GM12874 (cell line): ENCODE measurements at regions not wholly inside any gene's neighbourhood (a gene's known extent, or its start where the extent isn't known, plus 50 kb on each side); places are given as distances from the start of the nearest gene placed in this dataset.

Experiments used
- TF ChIP-seq, protein P1 (sequence below): IDR thresholded peaks from 2 replicates; pipeline ENCODE4 v1.5.1; 2011; ENCODE audit warnings: low read depth, mild to moderate bottlenecking, control low read depth, low read length, moderate library complexity; ENCODE audit not compliant: insufficient read depth

GRCh38 chr2:145548479-145548878 is 1028.6 kb upstream of the ZEB2 start:
- TF ChIP-seq, protein P1, sequence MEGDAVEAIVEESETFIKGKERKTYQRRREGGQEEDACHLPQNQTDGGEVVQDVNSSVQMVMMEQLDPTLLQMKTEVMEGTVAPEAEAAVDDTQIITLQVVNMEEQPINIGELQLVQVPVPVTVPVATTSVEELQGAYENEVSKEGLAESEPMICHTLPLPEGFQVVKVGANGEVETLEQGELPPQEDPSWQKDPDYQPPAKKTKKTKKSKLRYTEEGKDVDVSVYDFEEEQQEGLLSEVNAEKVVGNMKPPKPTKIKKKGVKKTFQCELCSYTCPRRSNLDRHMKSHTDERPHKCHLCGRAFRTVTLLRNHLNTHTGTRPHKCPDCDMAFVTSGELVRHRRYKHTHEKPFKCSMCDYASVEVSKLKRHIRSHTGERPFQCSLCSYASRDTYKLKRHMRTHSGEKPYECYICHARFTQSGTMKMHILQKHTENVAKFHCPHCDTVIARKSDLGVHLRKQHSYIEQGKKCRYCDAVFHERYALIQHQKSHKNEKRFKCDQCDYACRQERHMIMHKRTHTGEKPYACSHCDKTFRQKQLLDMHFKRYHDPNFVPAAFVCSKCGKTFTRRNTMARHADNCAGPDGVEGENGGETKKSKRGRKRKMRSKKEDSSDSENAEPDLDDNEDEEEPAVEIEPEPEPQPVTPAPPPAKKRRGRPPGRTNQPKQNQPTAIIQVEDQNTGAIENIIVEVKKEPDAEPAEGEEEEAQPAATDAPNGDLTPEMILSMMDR = no peak

DNA sequence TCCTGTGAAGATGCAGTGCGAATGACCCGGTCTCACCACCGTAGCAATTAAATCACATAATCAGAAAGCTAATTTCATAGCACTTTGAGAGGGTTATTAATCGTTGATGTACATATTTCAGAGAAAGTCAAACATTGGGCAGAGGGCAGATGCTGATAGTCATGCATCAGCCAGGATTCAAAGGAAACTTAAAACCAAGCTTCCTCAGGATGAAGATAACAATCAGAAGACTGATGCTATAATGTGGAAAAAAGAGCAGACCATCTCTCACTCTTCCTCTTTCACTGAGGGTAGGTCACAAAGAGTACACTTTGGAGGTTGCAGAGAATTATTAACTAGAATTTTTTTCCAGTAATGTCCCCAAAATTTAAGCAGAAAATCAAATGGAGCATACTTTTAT is 1027.7 kb upstream of the ZEB2 start:
- TF ChIP-seq, protein P1 = no peak

DNA sequence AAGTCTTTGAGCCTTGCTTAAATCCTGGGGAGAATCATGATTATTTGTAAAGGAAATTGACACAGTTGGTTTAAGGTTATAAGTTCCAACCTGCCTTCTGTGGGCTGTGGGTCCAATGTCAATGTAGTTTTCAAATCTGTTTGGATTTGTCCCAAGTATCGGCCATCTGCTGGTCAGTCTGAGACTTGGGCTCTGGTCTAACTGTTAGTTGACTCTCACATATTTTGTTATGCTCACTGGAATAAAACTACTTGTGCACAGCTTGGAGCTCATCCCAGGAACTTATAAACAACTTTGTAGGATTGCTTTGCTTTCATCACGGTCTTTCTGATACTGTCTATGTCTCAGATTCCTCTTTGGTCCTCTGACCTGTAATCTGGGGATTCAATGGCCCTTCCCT is 1026.2 kb upstream of the ZEB2 start:
- TF ChIP-seq, protein P1 = no peak

GRCh38 chr2:145543856-145544255 is 1023.9 kb upstream of the ZEB2 start:
- TF ChIP-seq, protein P1 = no peak

DNA sequence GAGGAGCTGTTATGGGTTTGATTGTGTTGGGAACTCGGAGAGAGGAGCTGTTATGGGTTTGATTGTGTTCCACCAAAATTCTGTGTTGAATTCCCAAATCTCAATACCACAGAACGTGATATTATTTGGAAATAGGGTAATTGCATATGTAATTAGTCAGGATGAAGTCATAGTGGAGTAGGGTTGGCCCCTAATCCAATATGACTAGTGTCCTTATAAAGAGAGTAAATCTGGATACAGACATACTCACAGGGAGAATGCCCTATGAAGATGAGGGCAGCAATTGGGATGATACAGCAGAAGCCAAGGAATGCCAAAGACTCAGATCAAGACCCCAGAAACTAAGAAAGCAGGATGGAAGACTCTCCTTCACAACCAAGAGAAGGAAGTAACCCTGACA is 1023.2 kb upstream of the ZEB2 start:
- TF ChIP-seq, protein P1 = no peak

DNA sequence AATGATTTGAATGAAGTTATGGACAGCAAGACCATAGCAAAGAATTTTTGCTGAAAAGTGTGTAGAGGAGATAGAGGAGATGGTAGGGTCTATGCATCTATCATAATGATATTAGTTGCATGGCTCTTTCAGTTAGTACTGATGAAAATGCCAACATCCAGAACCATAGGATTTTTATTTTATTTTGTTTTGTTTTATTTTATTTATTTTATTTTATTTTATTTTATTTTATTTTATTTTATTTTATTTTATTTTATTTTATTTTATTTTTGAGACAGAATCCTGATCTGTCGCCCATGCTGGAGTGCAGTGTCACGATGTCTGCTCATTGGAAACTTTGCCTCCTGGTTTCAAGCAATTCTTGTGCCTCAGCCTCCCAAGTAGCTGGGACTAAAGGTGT is 1021.1 kb upstream of the ZEB2 start:
- TF ChIP-seq, protein P1 = no peak

DNA sequence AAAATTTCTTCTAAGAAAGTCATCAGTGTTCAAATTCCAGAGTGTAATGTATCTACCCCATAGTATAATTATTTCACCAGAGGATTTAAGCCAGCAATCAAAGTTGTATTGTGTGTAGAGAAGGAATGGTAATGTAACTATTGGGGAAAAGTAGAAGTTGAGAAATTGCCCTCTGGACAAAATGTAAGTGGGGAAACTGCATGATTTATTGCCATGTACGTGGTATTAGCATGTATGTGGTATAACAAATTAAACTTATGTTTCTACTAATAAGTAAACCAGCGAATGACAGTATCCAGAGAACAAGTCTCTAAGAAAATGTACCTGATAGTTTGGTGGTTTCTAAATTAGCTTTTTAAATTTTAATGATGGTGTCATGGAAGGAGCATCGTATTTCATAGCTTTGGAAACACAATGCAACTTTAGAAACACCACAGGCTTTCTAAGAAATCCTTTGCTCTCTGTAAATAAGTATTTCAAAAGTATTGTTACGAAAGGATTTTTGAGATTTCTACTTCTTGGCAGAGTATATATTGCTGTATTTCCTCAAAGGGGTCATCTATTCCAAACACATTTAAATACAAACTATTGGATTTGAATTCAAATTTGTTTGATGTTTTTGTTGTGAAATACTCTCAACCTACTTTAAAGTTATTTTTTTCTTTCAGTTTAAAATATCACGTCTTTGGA is 1018.9 kb upstream of the ZEB2 start:
- TF ChIP-seq, protein P1 = no peak

GRCh38 chr2:145530653-145531052 is 1010.7 kb upstream of the ZEB2 start:
- TF ChIP-seq, protein P1 = no peak
